BE2C (cell line): ENCODE measurements at regions not wholly inside any gene's neighbourhood (a gene's known extent, or its start where the extent isn't known, plus 50 kb on each side); places are given as distances from the start of the nearest gene placed in this dataset.
"Not testable (repeated sequence)": the region's sequence is repeated elsewhere in the genome, so short reads cannot be mapped to it uniquely, and the experiment has no call there.

Source experiments
- DNase-seq: peaks from one replicate; pipeline ENCODE4 v3.0.0-alpha.2; 2020
- H3K27me3 ChIP-seq: fragments of 250-450 bp; sonication (Bioruptor Pico); 2 replicates; pipeline ENCODE4 v1.5.1; 2020; ENCODE audit warnings: mild to moderate bottlenecking
- H3K36me3 ChIP-seq: fragments of 250-450 bp; sonication (Bioruptor Pico); 2 replicates; pipeline ENCODE4 v1.5.1; 2020; ENCODE audit warnings: mild to moderate bottlenecking
- H3K4me1 ChIP-seq: fragments of 250-450 bp; sonication (Bioruptor Pico); 2 replicates; pipeline ENCODE4 v1.5.1; 2020
- H3K4me3 ChIP-seq: 2 replicates; pipeline ENCODE4 v1.5.1; 2011; ENCODE audit warnings: low read depth, low read length
- H3K9me3 ChIP-seq: fragments of 250-450 bp; sonication (Bioruptor Pico); 2 replicates; pipeline ENCODE4 v1.5.1; 2020
- TF ChIP-seq, protein P1 (sequence below): IDR thresholded peaks from 2 replicates; pipeline ENCODE4 v1.5.1; 2012; ENCODE audit warnings: mild to moderate bottlenecking, low read depth, low read length

GRCh38 chr1:74858136-74858535 lies 125.2 kb downstream of the TYW3 start:
- Histone ChIP-seq H3K4me1 (no peaks in the 10 kb centered on the region), H3K4me3 (no peak overlapping the region), H3K27me3 (no peaks in the 10 kb centered on the region), H3K36me3 (no peaks in the 10 kb centered on the region), H3K9me3 (no peaks in the 10 kb centered on the region)
- no peak for DNase-seq
- TF ChIP-seq, protein P1, sequence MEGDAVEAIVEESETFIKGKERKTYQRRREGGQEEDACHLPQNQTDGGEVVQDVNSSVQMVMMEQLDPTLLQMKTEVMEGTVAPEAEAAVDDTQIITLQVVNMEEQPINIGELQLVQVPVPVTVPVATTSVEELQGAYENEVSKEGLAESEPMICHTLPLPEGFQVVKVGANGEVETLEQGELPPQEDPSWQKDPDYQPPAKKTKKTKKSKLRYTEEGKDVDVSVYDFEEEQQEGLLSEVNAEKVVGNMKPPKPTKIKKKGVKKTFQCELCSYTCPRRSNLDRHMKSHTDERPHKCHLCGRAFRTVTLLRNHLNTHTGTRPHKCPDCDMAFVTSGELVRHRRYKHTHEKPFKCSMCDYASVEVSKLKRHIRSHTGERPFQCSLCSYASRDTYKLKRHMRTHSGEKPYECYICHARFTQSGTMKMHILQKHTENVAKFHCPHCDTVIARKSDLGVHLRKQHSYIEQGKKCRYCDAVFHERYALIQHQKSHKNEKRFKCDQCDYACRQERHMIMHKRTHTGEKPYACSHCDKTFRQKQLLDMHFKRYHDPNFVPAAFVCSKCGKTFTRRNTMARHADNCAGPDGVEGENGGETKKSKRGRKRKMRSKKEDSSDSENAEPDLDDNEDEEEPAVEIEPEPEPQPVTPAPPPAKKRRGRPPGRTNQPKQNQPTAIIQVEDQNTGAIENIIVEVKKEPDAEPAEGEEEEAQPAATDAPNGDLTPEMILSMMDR: no peak

GRCh38 chr1:74861867-74862266 lies 128.9 kb downstream of the TYW3 start:
- Histone ChIP-seq H3K4me1 (no peaks in the 10 kb centered on the region), H3K36me3 (no peaks in the 10 kb centered on the region), H3K27me3 (no peaks in the 10 kb centered on the region), H3K4me3 (no peak overlapping the region), H3K9me3 (no peaks in the 10 kb centered on the region)
- TF ChIP-seq, protein P1: no peak
- no peak for DNase-seq

- Histone ChIP-seq H3K27me3 (no peaks in the 10 kb centered on the region), H3K4me1 (no peaks in the 10 kb centered on the region), H3K9me3 (no peaks in the 10 kb centered on the region), H3K36me3 (no peaks in the 10 kb centered on the region), H3K4me3 (no peak overlapping the region)
- TF ChIP-seq, protein P1: no peak
- DNase-seq: no peak
These were observed 136.8 kb downstream of the TYW3 start for GRCh38 chr1:74869702-74870101.

DNA sequence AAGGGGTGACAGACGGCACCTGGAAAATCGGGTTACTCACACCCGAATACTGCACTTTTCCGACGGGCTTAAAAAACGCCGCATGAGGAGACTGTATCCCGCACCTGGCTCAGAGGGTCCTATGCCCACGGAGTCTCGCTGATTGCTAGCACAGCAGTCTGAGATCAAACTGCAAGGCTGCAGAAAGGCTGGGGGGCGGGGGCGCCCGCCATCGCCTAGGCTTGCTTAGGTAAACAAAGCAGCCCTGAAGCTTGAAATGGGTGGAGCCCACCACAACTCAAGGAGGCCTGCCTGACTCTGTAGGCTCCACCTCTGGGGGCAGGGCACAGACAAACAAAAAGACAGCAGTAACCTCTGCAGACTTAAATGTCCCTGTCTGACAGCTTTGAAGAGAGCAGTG lies 144.4 kb downstream of the TYW3 start:
- not testable (repeated sequence) for H3K9me3 ChIP-seq, DNase-seq, H3K27me3 ChIP-seq, H3K4me1 ChIP-seq, H3K4me3 ChIP-seq, H3K36me3 ChIP-seq

GRCh38 chr1:74895411-74895810 lies 162.5 kb downstream of the TYW3 start:
- H3K36me3 ChIP-seq: no peaks in the 10 kb centered on the region
- no peak overlapping the region for H3K4me3 ChIP-seq
- TF ChIP-seq, protein P1: no peak
- no peaks in the 10 kb centered on the region for H3K27me3 ChIP-seq
- DNase-seq: no peak
- H3K9me3 ChIP-seq: no peaks in the 10 kb centered on the region
- no peaks in the 10 kb centered on the region for H3K4me1 ChIP-seq

GRCh38 chr1:74908131-74908530 lies 175.2 kb downstream of the TYW3 start:
- no peak overlapping the region for H3K4me3 ChIP-seq
- TF ChIP-seq, protein P1: no peak

DNA sequence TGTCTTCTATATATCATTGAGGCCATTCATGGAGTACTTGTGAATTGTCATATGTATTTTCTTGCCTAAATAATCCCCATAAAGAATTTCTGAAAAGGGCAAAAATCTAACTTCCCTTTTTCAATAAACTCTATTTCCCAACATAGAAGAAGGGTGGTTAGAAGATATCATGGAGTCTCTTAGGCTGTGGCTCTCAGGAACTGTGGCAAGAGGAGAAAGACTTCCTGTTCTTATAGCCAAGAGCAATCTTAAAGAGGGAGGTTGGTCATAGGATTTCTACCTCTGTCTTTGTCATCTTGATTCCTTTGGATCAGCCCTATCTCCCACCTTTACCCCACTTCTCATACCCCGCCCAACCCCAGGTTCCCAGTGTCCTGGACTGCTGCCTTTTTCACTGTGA lies 175.8 kb downstream of the TYW3 start:
- Histone ChIP-seq H3K4me3 (no peak overlapping the region), H3K36me3 (no peaks in the 10 kb centered on the region), H3K4me1 (no peaks in the 10 kb centered on the region), H3K9me3 (no peaks in the 10 kb centered on the region), H3K27me3 (no peaks in the 10 kb centered on the region)
- DNase-seq: no peak
- TF ChIP-seq, protein P1: no peak

More at GRCh38 chr1:74908131-74908530, 175.2 kb downstream of the TYW3 start:
- Histone ChIP-seq H3K4me1 (no peaks in the 10 kb centered on the region), H3K27me3 (no peaks in the 10 kb centered on the region), H3K9me3 (no peaks in the 10 kb centered on the region), H3K36me3 (no peaks in the 10 kb centered on the region)
- DNase-seq: no peak
